GM12874 (cell line): ENCODE measurements at regions not wholly inside any gene's neighbourhood (a gene's known extent, or its start where the extent isn't known, plus 50 kb on each side); places are given as distances from the start of the nearest gene placed in this dataset.

Experiments used
- TF ChIP-seq, protein P1 (sequence below): IDR thresholded peaks from 2 replicates; pipeline ENCODE4 v1.5.1; 2011; ENCODE audit warnings: low read depth, mild to moderate bottlenecking, control low read depth, low read length, moderate library complexity; ENCODE audit not compliant: insufficient read depth

DNA sequence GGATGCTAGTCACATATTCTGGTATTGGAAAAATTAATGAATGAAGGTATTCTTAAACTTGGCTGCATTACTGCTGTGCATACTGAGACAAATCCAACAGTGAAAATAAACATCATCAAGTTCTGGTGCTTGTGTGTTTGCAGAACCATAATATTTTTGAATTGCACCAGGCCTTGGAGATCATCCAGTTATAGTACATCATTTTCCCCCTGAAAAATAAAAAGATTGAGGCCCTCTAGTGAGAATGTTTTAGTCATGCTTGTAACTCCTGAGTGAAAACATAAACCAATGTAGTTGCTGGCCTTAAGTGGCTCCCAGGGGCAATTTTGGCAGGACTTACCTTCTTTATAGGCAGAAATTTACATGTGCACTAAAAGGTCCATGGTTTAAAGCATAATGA is 218.8 kb upstream of the TMEM229A start:
- TF ChIP-seq, protein P1, sequence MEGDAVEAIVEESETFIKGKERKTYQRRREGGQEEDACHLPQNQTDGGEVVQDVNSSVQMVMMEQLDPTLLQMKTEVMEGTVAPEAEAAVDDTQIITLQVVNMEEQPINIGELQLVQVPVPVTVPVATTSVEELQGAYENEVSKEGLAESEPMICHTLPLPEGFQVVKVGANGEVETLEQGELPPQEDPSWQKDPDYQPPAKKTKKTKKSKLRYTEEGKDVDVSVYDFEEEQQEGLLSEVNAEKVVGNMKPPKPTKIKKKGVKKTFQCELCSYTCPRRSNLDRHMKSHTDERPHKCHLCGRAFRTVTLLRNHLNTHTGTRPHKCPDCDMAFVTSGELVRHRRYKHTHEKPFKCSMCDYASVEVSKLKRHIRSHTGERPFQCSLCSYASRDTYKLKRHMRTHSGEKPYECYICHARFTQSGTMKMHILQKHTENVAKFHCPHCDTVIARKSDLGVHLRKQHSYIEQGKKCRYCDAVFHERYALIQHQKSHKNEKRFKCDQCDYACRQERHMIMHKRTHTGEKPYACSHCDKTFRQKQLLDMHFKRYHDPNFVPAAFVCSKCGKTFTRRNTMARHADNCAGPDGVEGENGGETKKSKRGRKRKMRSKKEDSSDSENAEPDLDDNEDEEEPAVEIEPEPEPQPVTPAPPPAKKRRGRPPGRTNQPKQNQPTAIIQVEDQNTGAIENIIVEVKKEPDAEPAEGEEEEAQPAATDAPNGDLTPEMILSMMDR: no peak

DNA sequence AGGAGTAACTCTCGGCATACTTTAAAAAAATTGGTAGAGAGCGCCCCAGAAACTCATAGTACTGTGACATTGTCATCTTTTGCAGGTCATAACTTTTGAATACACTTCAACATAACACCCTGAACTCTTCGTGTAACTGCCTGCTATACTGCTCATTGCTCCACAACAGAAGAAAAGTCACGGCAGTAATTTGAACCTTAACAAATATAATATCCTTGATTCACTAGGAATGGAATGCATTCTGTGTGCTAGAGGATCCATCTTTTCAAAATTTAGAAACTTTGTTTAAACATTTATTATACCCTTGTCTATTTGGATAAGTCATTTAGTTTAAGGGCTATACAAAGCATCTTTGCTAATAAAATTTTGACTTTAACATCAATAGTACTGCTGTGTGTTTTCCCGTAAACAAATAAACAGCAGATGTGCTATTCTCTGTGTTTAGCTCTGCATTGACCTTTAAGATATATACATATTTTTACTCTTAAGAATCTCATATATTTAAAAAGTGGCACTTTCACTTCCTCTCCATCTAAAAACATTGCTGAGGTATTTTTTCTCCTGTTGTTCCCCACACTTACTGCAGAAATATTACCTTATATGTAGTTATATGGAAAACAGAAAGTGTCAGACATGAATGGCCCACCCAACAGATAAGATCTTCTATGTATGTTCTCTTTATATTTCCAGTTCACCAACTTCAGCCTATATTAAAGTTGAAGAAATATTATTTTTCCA is 217.6 kb upstream of the TMEM229A start:
- TF ChIP-seq, protein P1: no peak

DNA sequence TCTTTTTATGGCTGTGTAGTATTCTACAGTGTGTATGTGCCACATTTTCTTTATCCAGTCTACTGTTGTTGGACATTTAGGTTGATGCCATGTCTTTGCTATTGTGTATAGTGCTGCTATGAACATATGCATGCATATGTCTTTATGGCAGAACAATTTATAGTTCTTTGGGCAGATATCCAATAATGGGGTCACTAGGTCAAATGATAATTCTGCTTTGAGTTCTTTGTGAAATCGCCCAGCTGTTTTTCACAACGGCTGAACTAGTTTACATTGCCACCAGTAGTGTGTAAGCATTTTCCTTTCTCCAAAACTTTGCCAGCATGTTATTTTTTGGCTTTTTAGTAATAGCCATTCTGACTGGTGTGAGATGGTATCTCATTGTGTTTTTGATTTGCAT is 214.8 kb upstream of the TMEM229A start:
- TF ChIP-seq, protein P1: no peak

DNA sequence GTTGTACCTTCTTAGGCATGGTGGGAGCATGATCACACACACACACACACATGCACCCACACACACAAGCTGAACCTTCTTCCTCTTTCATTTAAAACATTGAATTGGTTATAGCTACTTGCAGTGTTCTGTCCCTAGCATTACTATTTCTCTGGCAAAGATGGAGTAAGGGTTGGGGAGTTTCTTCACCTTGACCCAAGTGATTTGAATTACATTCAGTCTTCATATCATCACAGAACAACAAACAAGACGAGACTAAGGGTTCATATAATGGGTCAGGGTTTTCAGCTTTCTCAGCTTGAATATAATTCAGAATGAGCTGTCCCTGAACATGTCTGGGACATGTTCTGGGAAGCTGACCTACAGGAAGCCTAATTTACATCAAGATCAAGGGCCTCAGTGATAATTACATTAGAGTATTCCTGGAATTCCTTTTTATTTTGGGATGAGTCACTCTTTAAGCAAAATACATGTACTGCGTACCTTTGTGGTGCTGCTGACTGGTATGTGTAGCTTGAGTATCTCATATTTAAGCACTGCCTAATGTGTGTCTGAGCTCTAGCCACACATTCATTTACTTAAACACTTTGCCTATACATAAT is 213.5 kb upstream of the TMEM229A start:
- TF ChIP-seq, protein P1: no peak

DNA sequence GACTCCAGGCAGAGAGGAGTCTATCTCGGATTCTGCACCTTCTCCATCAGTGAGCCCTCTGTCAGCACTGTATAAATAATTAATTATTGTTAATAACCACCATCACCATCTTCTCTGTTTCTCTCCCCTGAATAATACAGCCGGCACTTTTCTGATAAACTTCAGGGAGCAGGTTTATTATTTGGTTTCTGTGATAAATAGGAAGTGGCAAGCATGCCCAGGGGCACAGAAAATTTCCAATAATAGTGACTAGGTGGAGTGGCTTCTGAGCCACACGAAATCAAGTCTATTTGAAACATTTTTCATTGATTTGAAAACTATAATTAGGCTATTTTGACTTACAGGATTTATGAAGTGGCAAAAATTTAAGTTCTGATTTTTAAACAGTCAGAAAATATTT is 186.8 kb upstream of the TMEM229A start:
- TF ChIP-seq, protein P1: no peak

DNA sequence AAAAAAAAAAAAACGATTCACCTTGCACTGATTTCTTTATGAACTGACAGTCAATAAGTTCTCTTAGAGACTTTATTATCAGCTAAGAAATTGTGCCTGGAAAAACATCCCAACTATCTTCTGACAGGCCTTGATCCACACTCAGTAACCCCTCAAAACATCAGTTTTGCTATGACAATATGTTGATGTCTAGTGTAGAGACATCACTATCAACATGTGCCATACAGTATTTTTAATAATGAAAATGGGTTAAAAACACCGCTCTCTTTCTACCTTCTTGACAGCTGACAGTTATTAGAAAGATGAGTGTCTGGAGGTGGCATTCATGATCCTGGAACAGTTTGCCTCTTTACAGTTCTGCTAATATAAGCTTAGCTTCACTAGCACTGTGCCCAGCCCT is 175.8 kb upstream of the TMEM229A start:
- TF ChIP-seq, protein P1: no peak

DNA sequence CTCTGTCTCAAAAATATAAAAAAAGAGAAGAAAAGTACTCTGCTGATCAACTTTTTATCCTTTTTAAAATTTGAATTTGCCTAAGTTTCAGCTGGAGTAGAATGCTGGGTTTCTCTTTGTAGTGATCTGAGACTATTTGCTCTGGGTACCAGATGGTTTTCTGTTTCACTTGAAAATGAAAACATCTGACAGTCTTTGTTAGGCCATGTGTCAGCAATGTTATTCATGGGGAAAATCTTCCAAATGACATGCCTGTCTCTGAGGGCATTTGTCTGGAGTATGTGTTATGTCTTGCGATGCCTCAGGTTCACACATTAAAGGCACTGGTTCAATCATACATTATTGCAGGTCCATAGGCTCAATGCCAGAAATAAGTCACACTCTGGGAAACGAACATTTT is 175.3 kb upstream of the TMEM229A start:
- TF ChIP-seq, protein P1: no peak
